Gastroesophageal sphincter (tissue), 4 donors: ENCODE measurements at regions not wholly inside any gene's neighbourhood (a gene's known extent, or its start where the extent isn't known, plus 50 kb on each side); places are given as distances from the start of the nearest gene placed in this dataset.

Source experiments
- ATAC-seq: fragments of 150-250 bp; one replicate; pipeline ENCODE4 v1.9.1; 2016; ENCODE audit warnings: mild to moderate bottlenecking, moderate library complexity
- H3K27ac ChIP-seq, 4 donors: fragments of 200-600 bp; sonication (generic) in 3 of 4; 1 replicate in 3 of 4; 2 replicates in 1 of 4; pipeline ENCODE4 v1.5.1; 2016 to 2019
- H3K27me3 ChIP-seq: fragments of 200-600 bp; sonication (generic); one replicate; pipeline ENCODE4 v1.5.1; 2019
- H3K36me3 ChIP-seq, 2 donors: fragments of 200-600 bp; sonication (generic); one replicate each; pipeline ENCODE4 v1.5.1; 2019; ENCODE audit warnings: control low read depth in 1 of 2
- H3K4me1 ChIP-seq, 3 donors: fragments of 200-600 bp; sonication (generic); 1 replicate in 2 of 3; 2 replicates in 1 of 3; pipeline ENCODE4 v1.5.1; 2016 to 2019; ENCODE audit warnings: control low read depth in 2 of 3
- H3K4me3 ChIP-seq, 2 donors: fragments of 200-600 bp; sonication (generic); one replicate each; pipeline ENCODE4 v1.5.1; 2019; ENCODE audit warnings: mild to moderate bottlenecking in 1 of 2, moderate library complexity in 1 of 2
- H3K9me3 ChIP-seq, 3 donors: fragments of 200-600 bp; sonication (generic); one replicate each; pipeline ENCODE4 v1.5.1; 2017 to 2019; ENCODE audit warnings: control low read depth in 2 of 3
- CTCF ChIP-seq, 4 experiments: fragments of 200-600 bp in 2 of 4; fragments of 450-650 bp in 2 of 4; sonication (generic) in 1 of 4; IDR thresholded peaks; one replicate each; pipeline ENCODE4 v1.5.1; 2017 to 2019; ENCODE audit warnings: antibody characterized with exemption in 4 of 4, mild to moderate bottlenecking in 2 of 4, moderate library complexity in 2 of 4
- EP300 ChIP-seq: sonication (generic); formaldehyde crosslinking; IDR thresholded peaks from one replicate; pipeline ENCODE4 v1.6.1; 2017; ENCODE audit warnings: antibody characterized with exemption, mild to moderate bottlenecking
- POLR2A ChIP-seq, 2 donors: fragments of 450-650 bp; IDR thresholded peaks; one replicate each; pipeline ENCODE4 v1.6.1; 2017; ENCODE audit warnings: antibody characterized with exemption in 2 of 2, mild to moderate bottlenecking in 2 of 2, moderate library complexity in 1 of 2
- POLR2AphosphoS5 ChIP-seq: sonication (generic); formaldehyde crosslinking; IDR thresholded peaks from one replicate; pipeline ENCODE4 v1.6.1; 2017; ENCODE audit warnings: antibody characterized with exemption
- WGBS, 2 donors: methylation state at CpG; one replicate each; pipeline ENCODE4 v1.1.5; 2018; ENCODE audit warnings: low coverage in 1 of 2; 5-methylcytosine and 5-hydroxymethylcytosine counted together

DNA sequence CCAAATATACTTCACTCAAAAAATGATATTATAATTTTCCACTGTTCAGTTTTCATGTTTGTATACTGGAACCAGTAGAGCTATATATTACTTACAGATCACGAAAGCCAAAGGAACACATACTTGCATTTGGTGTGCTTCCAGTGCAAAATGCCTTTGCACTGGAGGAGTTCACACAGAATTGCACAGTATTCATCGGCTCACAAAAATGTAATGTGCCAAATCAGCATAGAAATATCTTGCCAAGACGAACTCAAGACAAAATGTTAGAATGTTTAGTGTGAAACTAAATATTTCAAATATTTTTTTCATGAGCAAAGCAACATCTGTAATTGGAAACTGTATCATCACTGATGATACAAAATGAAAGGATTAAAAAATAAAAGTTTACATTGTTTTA, 646.2 kb upstream of the SEMA3D start:
- H3K27ac ChIP-seq: no peak overlapping the region
- no peaks in the 10 kb centered on the region for H3K9me3 ChIP-seq
- H3K4me3 ChIP-seq: no peak overlapping the region
- no peaks in the 10 kb centered on the region for H3K27me3 ChIP-seq
- ATAC-seq: no peak
- H3K36me3 ChIP-seq: no peaks in the 10 kb centered on the region
- no peaks in the 10 kb centered on the region for H3K4me1 ChIP-seq
- TF ChIP-seq CTCF (IDR thresholded peaks at IDR 0.05): no peak
- TF ChIP-seq EP300: no peak
- TF ChIP-seq POLR2AphosphoS5: no peak
- no peak for TF ChIP-seq POLR2A (IDR thresholded peaks at IDR 0.05)
- 18 to 40% methylated on average over 3 of the region's 3 CpGs for WGBS, 2 donors

GRCh38 chr7:85830982-85831381, 644.1 kb upstream of the SEMA3D start:
- H3K27ac ChIP-seq: no peak overlapping the region
- H3K4me1 ChIP-seq: no peaks in the 10 kb centered on the region
- H3K27me3 ChIP-seq: no peaks in the 10 kb centered on the region
- H3K36me3 ChIP-seq: no peaks in the 10 kb centered on the region
- 67 to 73% methylated on average over 1 of the region's 1 CpG for WGBS, 2 donors
- ATAC-seq: no peak
- no peaks in the 10 kb centered on the region for H3K9me3 ChIP-seq
- H3K4me3 ChIP-seq: no peak overlapping the region
- TF ChIP-seq CTCF (IDR thresholded peaks at IDR 0.05) (no peak), POLR2AphosphoS5 (no peak), EP300 (no peak), POLR2A (IDR thresholded peaks at IDR 0.05) (no peak)

GRCh38 chr7:85829817-85830432, 643.1 kb upstream of the SEMA3D start:
- no peak overlapping the region for H3K4me3 ChIP-seq
- H3K36me3 ChIP-seq: no peaks in the 10 kb centered on the region
- WGBS, 2 donors: 49 to 67% methylated on average over 3 of the region's 3 CpGs
- H3K4me1 ChIP-seq: no peaks in the 10 kb centered on the region
- H3K27ac ChIP-seq: no peak overlapping the region
- no peaks in the 10 kb centered on the region for H3K27me3 ChIP-seq
- H3K9me3 ChIP-seq: no peaks in the 10 kb centered on the region
- ATAC-seq: no peak
- TF ChIP-seq POLR2A (IDR thresholded peaks at IDR 0.05): no peak
- no peak for TF ChIP-seq CTCF (IDR thresholded peaks at IDR 0.05)
- TF ChIP-seq POLR2AphosphoS5: no peak
- TF ChIP-seq EP300: no peak

DNA sequence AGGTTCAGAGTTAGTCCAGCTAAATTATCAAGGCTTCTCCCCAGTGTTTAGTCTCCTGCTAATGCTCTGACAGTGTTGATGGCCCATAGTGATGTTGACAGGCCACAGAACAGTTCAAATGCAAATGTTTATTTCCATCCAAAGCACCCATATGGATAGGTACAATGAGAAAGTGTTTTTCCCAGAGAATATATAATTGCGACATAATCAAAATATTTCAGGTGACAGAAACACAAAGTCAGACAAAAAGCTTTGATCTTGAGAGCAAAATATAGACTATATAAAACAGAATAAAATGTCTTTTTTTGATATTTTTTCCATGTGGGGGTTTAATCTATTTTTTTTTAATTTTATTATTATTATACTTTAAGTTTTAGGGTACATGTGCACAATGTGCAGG, 642.3 kb upstream of the SEMA3D start:
- ATAC-seq: no peak
- TF ChIP-seq CTCF (IDR thresholded peaks at IDR 0.05) (no peak), EP300 (no peak), POLR2A (IDR thresholded peaks at IDR 0.05) (no peak), POLR2AphosphoS5 (no peak)
- Histone ChIP-seq H3K4me3 (no peak overlapping the region), H3K4me1 (no peaks in the 10 kb centered on the region), H3K27ac (no peak overlapping the region), H3K36me3 (no peaks in the 10 kb centered on the region), H3K9me3 (no peaks in the 10 kb centered on the region), H3K27me3 (no peaks in the 10 kb centered on the region)
- WGBS, 2 donors: 94 to 100% methylated on average over 1 of the region's 1 CpG

GRCh38 chr7:85828614-85829013, 641.8 kb upstream of the SEMA3D start:
- no peak for TF ChIP-seq POLR2A (IDR thresholded peaks at IDR 0.05)
- TF ChIP-seq EP300: no peak
- TF ChIP-seq POLR2AphosphoS5: no peak
- no peak for TF ChIP-seq CTCF (IDR thresholded peaks at IDR 0.05)
- WGBS, 2 donors: 60 to 61% methylated on average over 2 of the region's 2 CpGs

More at GRCh38 chr7:85828614-85829013, 641.8 kb upstream of the SEMA3D start:
- H3K4me3 ChIP-seq: no peak overlapping the region
- H3K9me3 ChIP-seq: no peaks in the 10 kb centered on the region
- no peaks in the 10 kb centered on the region for H3K27me3 ChIP-seq
- no peak for ATAC-seq
- no peak overlapping the region for H3K27ac ChIP-seq
- H3K4me1 ChIP-seq: no peaks in the 10 kb centered on the region
- no peaks in the 10 kb centered on the region for H3K36me3 ChIP-seq
